ENCODE measurements at regions not wholly inside any gene's neighbourhood (a gene's known extent, or its start where the extent isn't known, plus 50 kb on each side); places are given as distances from the start of the nearest gene placed in this dataset.

- DNase-seq (ENCODE audit: low spot score) = no peak
Observed at GRCh38 chr3:159934216-159934615, 54.4 kb upstream of the IL12A start.

GRCh38 chr3:159936541-159936940 is 52.1 kb upstream of the IL12A start:
- no peak for DNase-seq (ENCODE audit: low spot score)

GRCh38 chr3:159937561-159938166 is 51.0 kb upstream of the IL12A start:
- no peak for DNase-seq (ENCODE audit: low spot score)

DNA sequence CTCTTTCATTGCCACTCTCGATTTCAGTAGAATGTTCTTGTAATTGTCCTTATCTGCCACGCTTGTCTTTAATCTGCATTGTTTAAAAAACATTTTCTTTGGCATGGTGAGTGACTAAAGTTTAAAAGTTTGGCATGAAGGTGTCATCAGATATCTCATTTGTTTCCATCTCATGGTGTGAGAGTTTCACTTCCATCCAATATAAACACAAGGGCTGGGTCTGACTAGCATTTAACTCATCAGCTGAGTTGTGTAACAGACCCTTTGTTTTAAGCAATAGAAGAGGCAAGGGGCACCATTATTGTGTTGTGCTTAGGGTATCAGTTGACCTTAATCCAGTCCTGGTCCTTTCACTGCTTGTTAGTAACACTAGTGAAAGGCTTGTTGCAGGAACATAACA is 49.9 kb upstream of the IL12A start:
- DNase-seq (ENCODE audit: low spot score) = no peak

All from AG08395 (cell line).